ENCODE measurements at regions not wholly inside any gene's neighbourhood (a gene's known extent, or its start where the extent isn't known, plus 50 kb on each side); places are given as distances from the start of the nearest gene placed in this dataset.

GRCh38 chr1:221442056-221442455 is 299.8 kb downstream of the DUSP10 start:
- Histone ChIP-seq H3K9me1 (ENCODE audit: control insufficient read depth, extremely low read depth, insufficient read depth, low read length) (no peaks in the 10 kb centered on the region), H3K27me3 (ENCODE audit: control insufficient read depth, extremely low read depth, insufficient read depth, low read length) (no peaks in the 10 kb centered on the region), H3K4me2 (ENCODE audit: control insufficient read depth, extremely low read depth, insufficient read depth, low read depth, low read length) (no peak overlapping the region), H3K36me3 (ENCODE audit: control insufficient read depth in 2 of 2, extremely low read depth in 1 of 2, insufficient read depth in 2 of 2, low read length in 2 of 2) (no peaks in the 10 kb centered on the region), H3K4me3 (ENCODE audit: control insufficient read depth in 2 of 3, extremely low read depth in 1 of 3, insufficient read depth in 2 of 3, low read depth in 1 of 3, low read length in 3 of 3) (no peak overlapping the region), H2AFZ (ENCODE audit: control insufficient read depth, low read length) (peak overlapping the region; percentile 16), H3K27ac (ENCODE audit: control insufficient read depth, insufficient read depth, low read length) (no peak overlapping the region), H3K9ac (ENCODE audit: control insufficient read depth, extremely low read depth, insufficient read depth, low read length) (no peak overlapping the region), H3K9me3 (ENCODE audit: control insufficient read depth, low read depth, low read length) (no peaks in the 10 kb centered on the region), H3K4me1 (ENCODE audit: control insufficient read depth, extremely low read depth, insufficient read depth, low read length) (peaks cover 32% of the 10 kb centered on the region), H4K20me1 (ENCODE audit: control insufficient read depth, extremely low read depth, insufficient read depth, low read length) (no peaks in the 10 kb centered on the region), H3K79me2 (ENCODE audit: control insufficient read depth, insufficient read depth, low read length) (no peaks in the 10 kb centered on the region)
- dilution Hi-C loops (cut with MboI; ENCODE audit: extremely low pct_ligation_motif_present, low sequenced_read_pairs): no loop called here
- TF ChIP-seq CTCF (optimal IDR thresholded peaks at IDR 0.05 in 1 of 3, IDR thresholded peaks at IDR 0.05 in 1 of 3, conservative IDR thresholded peaks at IDR 0.05 in 1 of 3; ENCODE audit: extremely low read depth in 1 of 3, insufficient read depth in 2 of 3, low read length in 3 of 3) (no peak), EZH2 (IDR thresholded peaks at IDR 0.05; ENCODE audit: low read length) (no peak)
- FAIRE-seq (peak; percentile 58), DNase-seq (ENCODE audit: low read depth, low spot score) (no peak)

GRCh38 chr1:221444346-221444745 is 297.5 kb downstream of the DUSP10 start:
- Histone ChIP-seq H3K79me2 (ENCODE audit: control insufficient read depth, insufficient read depth, low read length) (no peaks in the 10 kb centered on the region), H3K9ac (ENCODE audit: control insufficient read depth, extremely low read depth, insufficient read depth, low read length) (no peak overlapping the region), H3K4me3 (ENCODE audit: control insufficient read depth in 2 of 3, extremely low read depth in 1 of 3, insufficient read depth in 2 of 3, low read depth in 1 of 3, low read length in 3 of 3) (no peak overlapping the region), H4K20me1 (ENCODE audit: control insufficient read depth, extremely low read depth, insufficient read depth, low read length) (no peaks in the 10 kb centered on the region), H3K4me2 (ENCODE audit: control insufficient read depth, extremely low read depth, insufficient read depth, low read depth, low read length) (no peak overlapping the region), H3K36me3 (ENCODE audit: control insufficient read depth in 2 of 2, extremely low read depth in 1 of 2, insufficient read depth in 2 of 2, low read length in 2 of 2) (no peaks in the 10 kb centered on the region), H3K27me3 (ENCODE audit: control insufficient read depth, extremely low read depth, insufficient read depth, low read length) (no peaks in the 10 kb centered on the region), H3K9me1 (ENCODE audit: control insufficient read depth, extremely low read depth, insufficient read depth, low read length) (no peaks in the 10 kb centered on the region), H2AFZ (ENCODE audit: control insufficient read depth, low read length) (no peak overlapping the region), H3K9me3 (ENCODE audit: control insufficient read depth, low read depth, low read length) (no peaks in the 10 kb centered on the region), H3K4me1 (ENCODE audit: control insufficient read depth, extremely low read depth, insufficient read depth, low read length) (peaks cover 19% of the 10 kb centered on the region), H3K27ac (ENCODE audit: control insufficient read depth, insufficient read depth, low read length) (no peak overlapping the region)
- DNase-seq (ENCODE audit: low read depth, low spot score) (no peak), FAIRE-seq (no peak)
- TF ChIP-seq EZH2 (IDR thresholded peaks at IDR 0.05; ENCODE audit: low read length) (no peak), CTCF (optimal IDR thresholded peaks at IDR 0.05 in 1 of 3, IDR thresholded peaks at IDR 0.05 in 1 of 3, conservative IDR thresholded peaks at IDR 0.05 in 1 of 3; ENCODE audit: extremely low read depth in 1 of 3, insufficient read depth in 2 of 3, low read length in 3 of 3) (no peak)
- dilution Hi-C loops (cut with MboI; ENCODE audit: extremely low pct_ligation_motif_present, low sequenced_read_pairs): no loop called here
